HEK293 (cell line): ENCODE measurements at regions not wholly inside any gene's neighbourhood (a gene's known extent, or its start where the extent isn't known, plus 50 kb on each side); places are given as distances from the start of the nearest gene placed in this dataset.

Source experiments
- CTCF ChIA-PET: fragments of 350-600 bp; formaldehyde crosslinking; extraction: SDS; loops from one replicate; lab custom pipeline; 2021; ENCODE audit warnings: antibody characterized with exemption; lab: Yijun Ruan, JAX
- POLR2A ChIA-PET: fragments of 300-600 bp; formaldehyde crosslinking; extraction: SDS; loops from one replicate; lab custom pipeline; 2020; ENCODE audit warnings: antibody characterized with exemption, inconsistent platforms; lab: Yijun Ruan, JAX
- H3K27ac ChIP-seq: fragments of 200-500 bp; sonication (Bioruptor generic); 2 replicates; pipeline ENCODE4 v1.5.1; 2014; ENCODE audit warnings: low read depth, low read length, control low read depth, inconsistent platforms; ENCODE audit errors: extremely low read depth
- H3K36me3 ChIP-seq, 2 experiments: fragments of 200-500 bp in 1 of 2; sonication (Bioruptor generic) in 1 of 2; 1 replicate in 1 of 2; 2 replicates in 1 of 2; pipeline ENCODE4 v1.5.1; 2014 to 2017; ENCODE audit warnings: inconsistent platforms in 2 of 2, low read length in 2 of 2; ENCODE audit not compliant: control insufficient read depth in 2 of 2, insufficient read depth in 1 of 2
- H3K4me1 ChIP-seq: fragments of 200-500 bp; sonication (Bioruptor generic); 2 replicates; pipeline ENCODE4 v1.5.1; 2014; ENCODE audit warnings: mild to moderate bottlenecking, low read length, inconsistent platforms; ENCODE audit not compliant: control insufficient read depth, insufficient read depth
- H3K4me3 ChIP-seq: 2 replicates; pipeline ENCODE4 v1.5.1; 2011; ENCODE audit warnings: low read depth, mild to moderate bottlenecking, control low read depth, low read length, moderate library complexity
- H3K9me3 ChIP-seq: fragments of 200-500 bp; sonication (Bioruptor generic); 2 replicates; pipeline ENCODE4 v1.5.1; 2014; ENCODE audit warnings: low read depth, low read length, inconsistent platforms; ENCODE audit not compliant: control insufficient read depth, insufficient read depth
- HOXA7 ChIP-seq: sonication (generic); formaldehyde crosslinking; IDR thresholded peaks from 2 replicates; pipeline ENCODE4 v1.8.1; 2022; ENCODE audit warnings: missing genetic modification reagents, borderline replicate concordance
- IKZF3 ChIP-seq: fragments of 450-650 bp; IDR thresholded peaks from 2 replicates; pipeline ENCODE4 v1.5.0; 2018; ENCODE audit warnings: missing biosample characterization, mild to moderate bottlenecking, missing genetic modification characterization, moderate library complexity
- MEIS1 ChIP-seq: sonication (generic); formaldehyde crosslinking; IDR thresholded peaks from 2 replicates; pipeline ENCODE4 v1.8.1; 2022; ENCODE audit warnings: missing genetic modification reagents, mild to moderate bottlenecking, borderline replicate concordance
- SCRT1 ChIP-seq: fragments of 450-650 bp; formaldehyde crosslinking; IDR thresholded peaks from 2 replicates; pipeline ENCODE4 v1.5.1; 2016; ENCODE audit warnings: missing biosample characterization, missing genetic modification characterization, borderline replicate concordance
- SCRT2 ChIP-seq: fragments of 450-650 bp; formaldehyde crosslinking; IDR thresholded peaks from 2 replicates; pipeline ENCODE4 v1.5.1; 2016; ENCODE audit warnings: missing biosample characterization, missing genetic modification characterization
- ZBTB7A ChIP-seq: fragments of 450-650 bp; formaldehyde crosslinking; IDR thresholded peaks from 2 replicates; pipeline ENCODE4 v1.5.1; 2016; ENCODE audit warnings: low read depth, missing biosample characterization, missing genetic modification characterization
- ZNF114 ChIP-seq: fragments of 450-650 bp; formaldehyde crosslinking; IDR thresholded peaks from 2 replicates; pipeline ENCODE4 v1.5.0; 2017; ENCODE audit warnings: missing biosample characterization, missing genetic modification characterization
- ZNF214 ChIP-seq: fragments of 450-650 bp; formaldehyde crosslinking; IDR thresholded peaks from 2 replicates; pipeline ENCODE4 v1.5.1; 2017; ENCODE audit warnings: missing biosample characterization, mild to moderate bottlenecking, missing genetic modification characterization, borderline replicate concordance
- ZNF266 ChIP-seq: fragments of 450-650 bp; formaldehyde crosslinking; IDR thresholded peaks from 2 replicates; pipeline ENCODE4 v1.5.1; 2016; ENCODE audit warnings: missing biosample characterization, missing genetic modification characterization, low read depth
- ZNF37A ChIP-seq: fragments of 450-650 bp; IDR thresholded peaks from 2 replicates; pipeline ENCODE4 v1.5.1; 2018; ENCODE audit warnings: missing biosample characterization, missing genetic modification characterization
- ZNF518A ChIP-seq: fragments of 450-650 bp; formaldehyde crosslinking; conservative IDR thresholded peaks from 2 replicates; pipeline ENCODE4 v1.5.1; 2016; ENCODE audit warnings: low read depth, missing biosample characterization, missing genetic modification characterization
- ZNF571 ChIP-seq: fragments of 450-650 bp; formaldehyde crosslinking; IDR thresholded peaks from 2 replicates; pipeline ENCODE4 v1.5.0; 2017; ENCODE audit warnings: missing biosample characterization, missing genetic modification characterization
- ZNF580 ChIP-seq: fragments of 450-650 bp; formaldehyde crosslinking; IDR thresholded peaks from 2 replicates; pipeline ENCODE4 v1.5.1; 2016; ENCODE audit warnings: missing biosample characterization, missing genetic modification characterization
- ZNF623 ChIP-seq: fragments of 450-650 bp; formaldehyde crosslinking; IDR thresholded peaks from 2 replicates; pipeline ENCODE4 v1.5.1; 2016; ENCODE audit warnings: missing biosample characterization, missing genetic modification characterization
- ZNF677 ChIP-seq: fragments of 450-650 bp; IDR thresholded peaks from 2 replicates; pipeline ENCODE4 v1.5.0; 2018; ENCODE audit warnings: missing biosample characterization, mild to moderate bottlenecking, missing genetic modification characterization, moderate library complexity
- ZNF76 ChIP-seq: fragments of 450-650 bp; formaldehyde crosslinking; IDR thresholded peaks from 2 replicates; pipeline ENCODE4; 2016; ENCODE audit warnings: low read depth, missing biosample characterization, missing genetic modification characterization, borderline replicate concordance
- ZNF776 ChIP-seq: fragments of 450-650 bp; formaldehyde crosslinking; IDR thresholded peaks from 2 replicates; pipeline ENCODE4 v1.5.0; 2017; ENCODE audit warnings: missing biosample characterization, missing genetic modification characterization, borderline replicate concordance
- TF ChIP-seq, protein P1 (sequence below): fragments of 450-650 bp; formaldehyde crosslinking; conservative IDR thresholded peaks from 2 replicates; pipeline ENCODE4 v1.5.1; 2016; ENCODE audit warnings: low read depth, missing biosample characterization, missing genetic modification characterization
- TF ChIP-seq, protein P2 (sequence below): fragments of 450-650 bp; formaldehyde crosslinking; IDR thresholded peaks from 2 replicates; pipeline ENCODE4 v1.5.0; 2017; ENCODE audit warnings: missing biosample characterization, missing genetic modification characterization, borderline replicate concordance
- TF ChIP-seq, protein P3 (sequence below): fragments of 450-650 bp; formaldehyde crosslinking; IDR thresholded peaks from 2 replicates; pipeline ENCODE4 v1.5.1; 2016; ENCODE audit warnings: missing biosample characterization, missing genetic modification characterization
- TF ChIP-seq, protein P4 (sequence below): fragments of 450-650 bp; formaldehyde crosslinking; IDR thresholded peaks from 2 replicates; pipeline ENCODE4 v1.5.1; 2016; ENCODE audit warnings: missing biosample characterization, missing genetic modification characterization

DNA sequence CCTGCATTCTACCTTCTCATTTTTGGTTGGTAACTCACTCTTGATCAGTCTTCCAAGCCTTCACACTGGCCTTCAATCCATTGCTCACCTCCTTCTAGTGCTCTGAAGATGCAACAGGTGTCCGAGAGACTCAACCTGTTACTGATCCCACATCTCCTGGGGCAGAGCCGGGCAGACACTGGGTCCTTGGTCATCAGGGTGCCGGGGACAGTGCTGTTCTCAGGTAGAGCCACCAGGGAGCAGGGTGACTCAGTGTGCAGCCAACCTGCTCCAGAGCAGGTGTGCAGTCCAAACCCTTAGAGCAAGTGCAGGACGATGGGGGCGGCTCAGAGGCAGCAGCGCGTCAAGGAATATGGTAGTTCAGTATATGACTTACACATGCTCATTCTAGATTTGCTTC lies 188.4 kb downstream of the DHX15 start:
- Histone ChIP-seq H3K4me3 (no peak overlapping the region), H3K36me3 (no peaks in the 10 kb centered on the region), H3K4me1 (no peaks in the 10 kb centered on the region), H3K9me3 (no peaks in the 10 kb centered on the region), H3K27ac (no peak overlapping the region)
- ChIA-PET CTCF (no interaction called here), POLR2A (no interaction called here)
- TF ChIP-seq ZNF266 (no peak), SCRT1 (tag by site-specific recombination) (peak; percentile 71; the same call in 1 of the 2 replicates), ZBTB7A (tag by site-specific recombination) (no peak), ZNF776 (no peak), SCRT2 (tag by site-specific recombination) (peak; percentile 92), ZNF37A (tag by site-specific recombination) (no peak), IKZF3 (tag by site-specific recombination) (no peak), ZNF76 (tag by site-specific recombination) (no peak), ZNF571 (tag by site-specific recombination) (no peak), ZNF518A (tag by site-specific recombination) (no peak), ZNF623 (tag by site-specific recombination) (no peak)
- TF ChIP-seq, protein P1, sequence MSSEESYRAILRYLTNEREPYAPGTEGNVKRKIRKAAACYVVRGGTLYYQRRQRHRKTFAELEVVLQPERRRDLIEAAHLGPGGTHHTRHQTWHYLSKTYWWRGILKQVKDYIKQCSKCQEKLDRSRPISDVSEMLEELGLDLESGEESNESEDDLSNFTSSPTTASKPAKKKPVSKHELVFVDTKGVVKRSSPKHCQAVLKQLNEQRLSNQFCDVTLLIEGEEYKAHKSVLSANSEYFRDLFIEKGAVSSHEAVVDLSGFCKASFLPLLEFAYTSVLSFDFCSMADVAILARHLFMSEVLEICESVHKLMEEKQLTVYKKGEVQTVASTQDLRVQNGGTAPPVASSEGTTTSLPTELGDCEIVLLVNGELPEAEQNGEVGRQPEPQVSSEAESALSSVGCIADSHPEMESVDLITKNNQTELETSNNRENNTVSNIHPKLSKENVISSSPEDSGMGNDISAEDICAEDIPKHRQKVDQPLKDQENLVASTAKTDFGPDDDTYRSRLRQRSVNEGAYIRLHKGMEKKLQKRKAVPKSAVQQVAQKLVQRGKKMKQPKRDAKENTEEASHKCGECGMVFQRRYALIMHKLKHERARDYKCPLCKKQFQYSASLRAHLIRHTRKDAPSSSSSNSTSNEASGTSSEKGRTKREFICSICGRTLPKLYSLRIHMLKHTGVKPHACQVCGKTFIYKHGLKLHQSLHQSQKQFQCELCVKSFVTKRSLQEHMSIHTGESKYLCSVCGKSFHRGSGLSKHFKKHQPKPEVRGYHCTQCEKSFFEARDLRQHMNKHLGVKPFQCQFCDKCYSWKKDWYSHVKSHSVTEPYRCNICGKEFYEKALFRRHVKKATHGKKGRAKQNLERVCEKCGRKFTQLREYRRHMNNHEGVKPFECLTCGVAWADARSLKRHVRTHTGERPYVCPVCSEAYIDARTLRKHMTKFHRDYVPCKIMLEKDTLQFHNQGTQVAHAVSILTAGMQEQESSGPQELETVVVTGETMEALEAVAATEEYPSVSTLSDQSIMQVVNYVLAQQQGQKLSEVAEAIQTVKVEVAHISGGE (tag by site-specific recombination): no peak

- POLR2A ChIA-PET: no interaction called here
- CTCF ChIA-PET: no interaction called here
- no peaks in the 10 kb centered on the region for H3K36me3 ChIP-seq
- TF ChIP-seq ZNF580 (tag by site-specific recombination) (no peak), ZNF214 (tag by site-specific recombination) (no peak), ZNF114 (tag by site-specific recombination) (no peak), ZNF677 (tag by site-specific recombination) (no peak), HOXA7 (CRISPR knock-in tag) (no peak), MEIS1 (no peak)
- TF ChIP-seq, protein P2, sequence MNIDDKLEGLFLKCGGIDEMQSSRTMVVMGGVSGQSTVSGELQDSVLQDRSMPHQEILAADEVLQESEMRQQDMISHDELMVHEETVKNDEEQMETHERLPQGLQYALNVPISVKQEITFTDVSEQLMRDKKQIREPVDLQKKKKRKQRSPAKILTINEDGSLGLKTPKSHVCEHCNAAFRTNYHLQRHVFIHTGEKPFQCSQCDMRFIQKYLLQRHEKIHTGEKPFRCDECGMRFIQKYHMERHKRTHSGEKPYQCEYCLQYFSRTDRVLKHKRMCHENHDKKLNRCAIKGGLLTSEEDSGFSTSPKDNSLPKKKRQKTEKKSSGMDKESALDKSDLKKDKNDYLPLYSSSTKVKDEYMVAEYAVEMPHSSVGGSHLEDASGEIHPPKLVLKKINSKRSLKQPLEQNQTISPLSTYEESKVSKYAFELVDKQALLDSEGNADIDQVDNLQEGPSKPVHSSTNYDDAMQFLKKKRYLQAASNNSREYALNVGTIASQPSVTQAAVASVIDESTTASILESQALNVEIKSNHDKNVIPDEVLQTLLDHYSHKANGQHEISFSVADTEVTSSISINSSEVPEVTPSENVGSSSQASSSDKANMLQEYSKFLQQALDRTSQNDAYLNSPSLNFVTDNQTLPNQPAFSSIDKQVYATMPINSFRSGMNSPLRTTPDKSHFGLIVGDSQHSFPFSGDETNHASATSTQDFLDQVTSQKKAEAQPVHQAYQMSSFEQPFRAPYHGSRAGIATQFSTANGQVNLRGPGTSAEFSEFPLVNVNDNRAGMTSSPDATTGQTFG (tag by site-specific recombination): no peak
- TF ChIP-seq, protein P3, sequence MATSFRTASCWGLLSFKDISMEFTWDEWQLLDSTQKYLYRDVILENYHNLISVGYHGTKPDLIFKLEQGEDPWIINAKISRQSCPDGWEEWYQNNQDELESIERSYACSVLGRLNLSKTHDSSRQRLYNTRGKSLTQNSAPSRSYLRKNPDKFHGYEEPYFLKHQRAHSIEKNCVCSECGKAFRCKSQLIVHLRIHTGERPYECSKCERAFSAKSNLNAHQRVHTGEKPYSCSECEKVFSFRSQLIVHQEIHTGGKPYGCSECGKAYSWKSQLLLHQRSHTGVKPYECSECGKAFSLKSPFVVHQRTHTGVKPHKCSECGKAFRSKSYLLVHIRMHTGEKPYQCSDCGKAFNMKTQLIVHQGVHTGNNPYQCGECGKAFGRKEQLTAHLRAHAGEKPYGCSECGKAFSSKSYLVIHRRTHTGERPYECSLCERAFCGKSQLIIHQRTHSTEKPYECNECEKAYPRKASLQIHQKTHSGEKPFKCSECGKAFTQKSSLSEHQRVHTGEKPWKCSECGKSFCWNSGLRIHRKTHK (tag by site-specific recombination): no peak
- TF ChIP-seq, protein P4, sequence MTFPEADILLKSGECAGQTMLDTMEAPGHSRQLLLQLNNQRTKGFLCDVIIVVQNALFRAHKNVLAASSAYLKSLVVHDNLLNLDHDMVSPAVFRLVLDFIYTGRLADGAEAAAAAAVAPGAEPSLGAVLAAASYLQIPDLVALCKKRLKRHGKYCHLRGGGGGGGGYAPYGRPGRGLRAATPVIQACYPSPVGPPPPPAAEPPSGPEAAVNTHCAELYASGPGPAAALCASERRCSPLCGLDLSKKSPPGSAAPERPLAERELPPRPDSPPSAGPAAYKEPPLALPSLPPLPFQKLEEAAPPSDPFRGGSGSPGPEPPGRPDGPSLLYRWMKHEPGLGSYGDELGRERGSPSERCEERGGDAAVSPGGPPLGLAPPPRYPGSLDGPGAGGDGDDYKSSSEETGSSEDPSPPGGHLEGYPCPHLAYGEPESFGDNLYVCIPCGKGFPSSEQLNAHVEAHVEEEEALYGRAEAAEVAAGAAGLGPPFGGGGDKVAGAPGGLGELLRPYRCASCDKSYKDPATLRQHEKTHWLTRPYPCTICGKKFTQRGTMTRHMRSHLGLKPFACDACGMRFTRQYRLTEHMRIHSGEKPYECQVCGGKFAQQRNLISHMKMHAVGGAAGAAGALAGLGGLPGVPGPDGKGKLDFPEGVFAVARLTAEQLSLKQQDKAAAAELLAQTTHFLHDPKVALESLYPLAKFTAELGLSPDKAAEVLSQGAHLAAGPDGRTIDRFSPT (tag by site-specific recombination): no peak
These were observed 190.3 kb downstream of the DHX15 start for GRCh38 chr4:24394041-24394440.

More at GRCh38 chr4:24394041-24394440, 190.3 kb downstream of the DHX15 start:
- Histone ChIP-seq H3K4me3 (no peak overlapping the region), H3K27ac (no peak overlapping the region), H3K4me1 (no peaks in the 10 kb centered on the region), H3K9me3 (no peaks in the 10 kb centered on the region)
